ENCODE measurements at regions not wholly inside any gene's neighbourhood (a gene's known extent, or its start where the extent isn't known, plus 50 kb on each side); places are given as distances from the start of the nearest gene placed in this dataset.

DNA sequence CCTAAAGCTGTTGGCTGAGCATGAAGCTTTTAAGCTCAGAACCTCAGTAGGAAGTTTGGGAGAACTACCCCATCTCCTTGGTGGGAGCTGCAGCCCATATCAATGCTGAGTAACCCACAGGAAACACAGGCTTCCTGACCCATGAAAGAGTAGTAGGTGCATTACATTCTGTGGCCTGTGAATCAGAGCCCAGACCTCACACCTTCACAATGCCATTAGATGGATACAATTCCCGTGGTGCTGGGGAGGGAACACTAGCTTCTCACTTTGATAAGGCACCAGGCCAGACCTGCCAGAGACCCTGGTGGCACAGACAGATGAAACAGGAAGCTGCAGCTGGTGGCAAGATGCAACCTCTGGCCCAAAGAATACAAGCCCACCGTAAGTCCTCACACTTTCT is 308.8 kb downstream of the NPHP4 start:
- H3K27me3 ChIP-seq: no peaks in the 10 kb centered on the region
- in situ Hi-C loops (cut with MboI; ENCODE audit: low sequenced_read_pairs in 4 of 4): no loop called here

DNA sequence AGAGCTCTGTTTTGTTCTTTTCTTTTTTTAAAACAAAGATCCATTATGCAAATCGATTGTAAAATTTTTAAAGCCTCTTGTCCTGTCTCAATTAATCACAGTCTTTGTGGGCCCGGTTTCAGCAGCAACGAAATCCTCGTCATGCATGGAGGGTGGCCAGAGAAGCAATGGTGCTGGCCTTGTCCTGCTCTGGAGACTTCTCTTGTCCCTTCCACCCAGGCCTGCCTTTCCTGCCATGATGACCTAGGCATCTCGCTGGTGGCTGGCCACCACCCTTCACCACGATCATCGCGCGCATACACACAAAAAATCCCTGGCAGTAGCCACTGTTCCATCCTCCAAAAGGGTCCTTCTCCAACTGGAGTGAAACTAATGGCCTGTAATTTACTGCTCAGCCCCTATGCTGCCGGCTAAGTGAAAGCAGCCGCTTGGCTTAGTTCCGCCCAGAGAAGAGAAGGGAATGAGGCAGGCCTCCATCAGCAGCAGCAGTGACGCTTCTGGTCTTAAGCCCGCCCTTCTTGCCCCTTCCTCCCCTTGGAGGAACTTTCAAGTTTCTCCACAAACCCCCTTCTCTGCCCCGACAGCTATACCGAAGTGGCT is 309.5 kb downstream of the NPHP4 start:
- Histone ChIP-seq H3K4me1 (no peaks in the 10 kb centered on the region), H3K9me3 (no peaks in the 10 kb centered on the region), H3K4me3 (no peak overlapping the region), H3K27ac (no peak overlapping the region), H3K27me3 (no peaks in the 10 kb centered on the region), H3K36me3 (no peaks in the 10 kb centered on the region)
- ATAC-seq: no peak
- intact Hi-C loops (cut with DNase I; ENCODE audit: low total_unique reads): no loop called here
- no peak for TF ChIP-seq POLR2A (IDR thresholded peaks at IDR 0.05)
- TF ChIP-seq, protein P1, sequence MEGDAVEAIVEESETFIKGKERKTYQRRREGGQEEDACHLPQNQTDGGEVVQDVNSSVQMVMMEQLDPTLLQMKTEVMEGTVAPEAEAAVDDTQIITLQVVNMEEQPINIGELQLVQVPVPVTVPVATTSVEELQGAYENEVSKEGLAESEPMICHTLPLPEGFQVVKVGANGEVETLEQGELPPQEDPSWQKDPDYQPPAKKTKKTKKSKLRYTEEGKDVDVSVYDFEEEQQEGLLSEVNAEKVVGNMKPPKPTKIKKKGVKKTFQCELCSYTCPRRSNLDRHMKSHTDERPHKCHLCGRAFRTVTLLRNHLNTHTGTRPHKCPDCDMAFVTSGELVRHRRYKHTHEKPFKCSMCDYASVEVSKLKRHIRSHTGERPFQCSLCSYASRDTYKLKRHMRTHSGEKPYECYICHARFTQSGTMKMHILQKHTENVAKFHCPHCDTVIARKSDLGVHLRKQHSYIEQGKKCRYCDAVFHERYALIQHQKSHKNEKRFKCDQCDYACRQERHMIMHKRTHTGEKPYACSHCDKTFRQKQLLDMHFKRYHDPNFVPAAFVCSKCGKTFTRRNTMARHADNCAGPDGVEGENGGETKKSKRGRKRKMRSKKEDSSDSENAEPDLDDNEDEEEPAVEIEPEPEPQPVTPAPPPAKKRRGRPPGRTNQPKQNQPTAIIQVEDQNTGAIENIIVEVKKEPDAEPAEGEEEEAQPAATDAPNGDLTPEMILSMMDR (IDR thresholded peaks at IDR 0.05 in 4 of 5, conservative IDR thresholded peaks at IDR 0.05 in 1 of 5): no peak
- in situ Hi-C loops (cut with MboI; ENCODE audit: low sequenced_read_pairs in 4 of 4): no loop called here
- no peak for DNase-seq

More for the DNA sequence above, 308.8 kb downstream of the NPHP4 start:
- DNase-seq: no peak
- no peak for ATAC-seq
- Histone ChIP-seq H3K4me3 (no peak overlapping the region), H3K36me3 (no peaks in the 10 kb centered on the region), H3K9me3 (no peaks in the 10 kb centered on the region), H3K4me1 (no peaks in the 10 kb centered on the region), H3K27ac (no peak overlapping the region)
- TF ChIP-seq, protein P1 (IDR thresholded peaks at IDR 0.05 in 4 of 5, conservative IDR thresholded peaks at IDR 0.05 in 1 of 5): no peak
- TF ChIP-seq POLR2A (IDR thresholded peaks at IDR 0.05): no peak
- intact Hi-C loops (cut with DNase I; ENCODE audit: low total_unique reads): no loop called here

DNA sequence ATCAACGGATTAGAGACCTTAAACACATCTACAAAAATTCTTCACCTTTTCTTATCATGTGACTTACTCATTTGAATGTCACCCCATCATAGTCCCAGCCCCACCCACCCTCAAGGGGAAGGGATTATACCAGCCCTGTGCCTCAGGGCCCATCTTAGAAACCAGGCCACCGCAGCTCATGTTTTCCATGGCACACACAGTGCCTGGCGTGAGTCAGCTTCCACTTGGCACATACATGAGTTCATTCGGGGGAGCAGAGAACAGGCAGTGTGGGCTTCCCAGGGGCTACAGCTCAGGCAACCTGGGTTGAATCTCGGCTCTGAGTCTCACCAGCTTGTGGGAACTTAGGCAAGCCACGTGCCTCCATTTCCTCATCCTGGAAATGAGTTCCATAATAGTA is 310.6 kb downstream of the NPHP4 start:
- Histone ChIP-seq H3K4me3 (no peak overlapping the region), H3K36me3 (no peaks in the 10 kb centered on the region), H3K27ac (no peak overlapping the region), H3K27me3 (peaks cover 0 to 6% (median 0%) of the 10 kb centered on the region in 3 donors), H3K4me1 (no peaks in the 10 kb centered on the region), H3K9me3 (no peaks in the 10 kb centered on the region)
- no peak for DNase-seq
- intact Hi-C loops (cut with DNase I; ENCODE audit: low total_unique reads) (no loop called here), in situ Hi-C loops (cut with MboI; ENCODE audit: low sequenced_read_pairs in 4 of 4) (no loop called here)
- no peak for ATAC-seq
- TF ChIP-seq, protein P1 (IDR thresholded peaks at IDR 0.05 in 4 of 5, conservative IDR thresholded peaks at IDR 0.05 in 1 of 5): no peak
- no peak for TF ChIP-seq POLR2A (IDR thresholded peaks at IDR 0.05)

DNA sequence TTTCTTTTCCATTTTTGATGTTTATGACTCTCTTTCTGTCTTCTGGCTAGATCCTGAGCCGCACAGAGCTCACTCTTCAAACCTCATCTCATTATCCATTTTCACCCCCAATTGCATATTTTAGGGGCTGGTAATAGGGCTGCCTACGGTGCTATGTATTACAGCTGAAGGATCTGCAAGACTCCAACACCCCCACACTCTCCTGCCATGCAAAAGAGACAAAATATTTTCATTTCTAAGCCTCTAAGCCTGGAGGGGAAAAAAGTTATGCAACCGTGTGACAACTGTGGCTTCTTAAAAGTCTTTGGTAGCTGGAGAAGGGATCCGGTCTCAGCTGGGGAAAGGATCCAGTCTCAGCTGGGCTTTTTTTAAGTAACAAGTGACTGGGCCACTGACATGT is 311.6 kb downstream of the NPHP4 start:
- H3K4me1 ChIP-seq: no peaks in the 10 kb centered on the region
- in situ Hi-C loops (cut with MboI; ENCODE audit: low sequenced_read_pairs in 4 of 4): no loop called here

More for the DNA sequence above, 311.6 kb downstream of the NPHP4 start:
- H3K4me3 ChIP-seq: no peak overlapping the region
- intact Hi-C loops (cut with DNase I; ENCODE audit: low total_unique reads): no loop called here
- H3K27me3 ChIP-seq: peaks cover 0 to 6% (median 0%) of the 10 kb centered on the region in 3 donors
- ATAC-seq (no peak), DNase-seq (no peak)
- H3K9me3 ChIP-seq: no peaks in the 10 kb centered on the region
- TF ChIP-seq, protein P1 (IDR thresholded peaks at IDR 0.05 in 4 of 5, conservative IDR thresholded peaks at IDR 0.05 in 1 of 5): no peak
- TF ChIP-seq POLR2A (IDR thresholded peaks at IDR 0.05): no peak
- no peaks in the 10 kb centered on the region for H3K36me3 ChIP-seq
- H3K27ac ChIP-seq: no peak overlapping the region

Data from gastrocnemius medialis (tissue), 4 donors.